HCT116 (cell line): ENCODE measurements at regions not wholly inside any gene's neighbourhood (a gene's known extent, or its start where the extent isn't known, plus 50 kb on each side); places are given as distances from the start of the nearest gene placed in this dataset.

Experiments used
- ATAC-seq: fragments of 200-7000 bp; cut with Tn5 transposase; 2 replicates; pipeline ENCODE4 v1.9.1; 2020; ENCODE audit warnings: mild to moderate bottlenecking, moderate library complexity
- BruUV-seq: library from RNA; stranded (reverse); fragments of 400-500 nt; replicated peaks from 2 replicates; lab custom pipeline; 2021; lab: Mats Ljungman, UMichigan
- CTCF ChIA-PET: fragments of 300-600 bp; sonication (Branson Sonifier 250); formaldehyde crosslinking; loops from one replicate; lab custom pipeline; 2021; ENCODE audit warnings: antibody characterized with exemption; lab: Charles Lee
- POLR2A ChIA-PET: fragments of 300-600, 350-600 bp; sonication (Branson Sonifier 250); formaldehyde crosslinking; loops from one replicate; lab custom pipeline; 2021; ENCODE audit warnings: antibody characterized with exemption; lab: Charles Lee
- RAD21 ChIA-PET, 2 experiments: fragments of 300-600 bp; sonication (Branson Sonifier 250); formaldehyde crosslinking; loops; one replicate each; lab custom pipeline; 2023; ENCODE audit warnings: low total read pairs in 2 of 2; ENCODE audit not compliant: uncharacterized antibody in 2 of 2, unreplicated experiment in 2 of 2, low non-redundant PET in 1 of 2; lab: Charles Lee
- DNase-seq: peaks from one replicate; pipeline ENCODE4 v3.0.0-alpha.2; 2010; ENCODE audit warnings: low read depth, low spot score
- H2AFZ ChIP-seq: fragments of 200-600 bp; shearing (Covaris generic), sonication (generic); 2 replicates; pipeline ENCODE4 v1.6.1; 2017; ENCODE audit warnings: low read depth, mixed run types, mixed read lengths, antibody characterized with exemption, low read length; ENCODE audit not compliant: poor library complexity, severe bottlenecking
- H3K27ac ChIP-seq: 2 replicates; pipeline ENCODE4 v1.5.1; 2012; ENCODE audit warnings: low read depth, low read length
- H3K27me3 ChIP-seq: fragments of 200-600 bp; sonication (generic); 2 replicates; pipeline ENCODE4 v1.6.1; 2016; ENCODE audit warnings: mixed run types, low read length, mixed read lengths; ENCODE audit not compliant: insufficient read depth
- H3K36me3 ChIP-seq, 2 experiments: fragments of 200-500 bp in 1 of 2; fragments of 200-600 bp in 1 of 2; sonication (Bioruptor generic) in 1 of 2; sonication (generic) in 1 of 2; 2 replicates each; pipeline versions ENCODE4 v1.5.1 to v1.6.1; 2014 to 2016; ENCODE audit warnings: low read length in 2 of 2, inconsistent platforms in 1 of 2, mixed read lengths in 1 of 2, mixed run types in 1 of 2; ENCODE audit not compliant: insufficient read depth in 2 of 2, control insufficient read depth in 1 of 2
- H3K4me1 ChIP-seq, 2 experiments: fragments of 200-600 bp in 1 of 2; sonication (generic) in 1 of 2; 2 replicates each; pipeline versions ENCODE4 v1.5.1 to v1.6.1; 2012 to 2017; ENCODE audit warnings: low read length in 2 of 2, inconsistent platforms in 1 of 2, mild to moderate bottlenecking in 1 of 2, mixed read lengths in 1 of 2, mixed run types in 1 of 2, moderate library complexity in 1 of 2; ENCODE audit not compliant: insufficient read depth in 2 of 2, control insufficient read depth in 1 of 2
- H3K4me2 ChIP-seq: fragments of 200-600 bp; sonication (generic); 2 replicates; pipeline ENCODE4 v1.6.1; 2017; ENCODE audit warnings: mixed run types, low read length, mixed read lengths
- H3K4me3 ChIP-seq, 2 experiments: fragments of 200-600 bp in 1 of 2; sonication (generic) in 1 of 2; replicated peaks in 1 of 2; 2 replicates each; pipeline ENCODE4 v1.5.1; 2011 to 2016; ENCODE audit warnings: low read length in 2 of 2, control low read depth in 1 of 2, low read depth in 1 of 2, mild to moderate bottlenecking in 1 of 2, mixed read lengths in 1 of 2, mixed run types in 1 of 2
- H3K79me2 ChIP-seq: fragments of 200-600 bp; sonication (generic); 2 replicates; pipeline ENCODE4 v1.6.1; 2017; ENCODE audit warnings: mild to moderate bottlenecking, mixed run types, low read length, moderate library complexity, mixed read lengths; ENCODE audit not compliant: insufficient read depth
- H3K9ac ChIP-seq: fragments of 200-600 bp; sonication (generic); 2 replicates; pipeline ENCODE4 v1.6.1; 2016; ENCODE audit warnings: low read length, mixed read lengths
- H3K9me2 ChIP-seq: fragments of 200-600 bp; sonication (generic), shearing (Covaris generic); 2 replicates; pipeline ENCODE4 v1.6.1; 2017; ENCODE audit warnings: mixed run types, mild to moderate bottlenecking, moderate library complexity; ENCODE audit not compliant: insufficient read depth
- H3K9me3 ChIP-seq, 2 experiments: fragments of 200-500 bp in 1 of 2; fragments of 200-600 bp in 1 of 2; sonication (Bioruptor generic) in 1 of 2; sonication (generic) in 1 of 2; 2 replicates each; pipeline ENCODE4 v1.6.1; 2014 to 2017; ENCODE audit warnings: low read length in 2 of 2, mixed read lengths in 2 of 2, inconsistent platforms in 1 of 2, low read depth in 1 of 2, mild to moderate bottlenecking in 1 of 2, mixed run types in 1 of 2, moderate library complexity in 1 of 2; ENCODE audit not compliant: control insufficient read depth in 1 of 2, insufficient read depth in 1 of 2
- H4K20me1 ChIP-seq: fragments of 200-600 bp; sonication (generic), shearing (Covaris generic); 2 replicates; pipeline ENCODE4 v1.6.1; 2017; ENCODE audit warnings: mixed run types, mild to moderate bottlenecking, moderate library complexity; ENCODE audit not compliant: insufficient read depth
- CTCF ChIP-seq, 3 experiments: fragments of 200-600 bp in 1 of 3; sonication (generic) in 1 of 3; IDR thresholded peaks in 2 of 3; conservative IDR thresholded peaks in 1 of 3; 2 replicates each; pipeline ENCODE4 v1.5.1; 2012 to 2017; ENCODE audit warnings: low read depth in 2 of 3, low read length in 2 of 3, antibody characterized with exemption in 1 of 3, borderline replicate concordance in 1 of 3, control low read depth in 1 of 3, mild to moderate bottlenecking in 1 of 3, mixed read lengths in 1 of 3, mixed run types in 1 of 3, moderate library complexity in 1 of 3; ENCODE audit not compliant: insufficient read depth in 1 of 3
- EGR1 ChIP-seq: IDR thresholded peaks from 2 replicates; pipeline ENCODE4 v1.6.1; 2012; ENCODE audit warnings: low read depth
- RAD21 ChIP-seq: IDR thresholded peaks from 2 replicates; pipeline ENCODE4 v1.6.1; 2012; ENCODE audit warnings: low read depth, mild to moderate bottlenecking
- REST ChIP-seq: IDR thresholded peaks from 2 replicates; pipeline ENCODE4 v1.6.1; 2012; ENCODE audit warnings: low read depth
- SRF ChIP-seq: IDR thresholded peaks from 2 replicates; pipeline ENCODE4 v1.6.1; 2012; ENCODE audit warnings: low read depth
- intact Hi-C: fragments of 100-400 bp; cut with micrococcal nuclease; formaldehyde crosslinking; loops from 2 replicates; pipeline ENCODE4 v1.10.0; 2022

GRCh38 chr2:122338000-122338399 lies 582.5 kb downstream of the TSN start:
- intact Hi-C loops: no loop called here
- no peak for ATAC-seq
- Histone ChIP-seq H3K9me2 (no peaks in the 10 kb centered on the region), H3K36me3 (no peaks in the 10 kb centered on the region), H3K9ac (no peak overlapping the region), H3K4me1 (no peaks in the 10 kb centered on the region), H4K20me1 (no peaks in the 10 kb centered on the region), H2AFZ (no peak overlapping the region), H3K27me3 (no peaks in the 10 kb centered on the region), H3K27ac (no peak overlapping the region), H3K9me3 (no peaks in the 10 kb centered on the region; a peak in 1 of 4 replicates), H3K4me3 (no peak overlapping the region), H3K4me2 (no peak overlapping the region), H3K79me2 (no peaks in the 10 kb centered on the region)
- BruUV-seq: no TSS peak
- DNase-seq: no peak
- no peak for TF ChIP-seq EGR1
- no peak for TF ChIP-seq RAD21
- 0 out of 6 replicates have a peak, but pooled peaks of 1 of the 3 experiments have one; percentile 9 for TF ChIP-seq CTCF (IDR thresholded peaks at IDR 0.05 in 2 of 3, conservative IDR thresholded peaks at IDR 0.05 in 1 of 3; ENCODE audit: borderline replicate concordance in 1 of 3, insufficient read depth in 1 of 3, low read depth in 2 of 3, low read length in 2 of 3)
- TF ChIP-seq SRF: no peak
- no peak for TF ChIP-seq REST
- ChIA-PET RAD21 (no interaction called here), POLR2A (no interaction called here), CTCF (no interaction called here)
